ENCODE measurements at regions not wholly inside any gene's neighbourhood (a gene's known extent, or its start where the extent isn't known, plus 50 kb on each side); places are given as distances from the start of the nearest gene placed in this dataset.

DNA sequence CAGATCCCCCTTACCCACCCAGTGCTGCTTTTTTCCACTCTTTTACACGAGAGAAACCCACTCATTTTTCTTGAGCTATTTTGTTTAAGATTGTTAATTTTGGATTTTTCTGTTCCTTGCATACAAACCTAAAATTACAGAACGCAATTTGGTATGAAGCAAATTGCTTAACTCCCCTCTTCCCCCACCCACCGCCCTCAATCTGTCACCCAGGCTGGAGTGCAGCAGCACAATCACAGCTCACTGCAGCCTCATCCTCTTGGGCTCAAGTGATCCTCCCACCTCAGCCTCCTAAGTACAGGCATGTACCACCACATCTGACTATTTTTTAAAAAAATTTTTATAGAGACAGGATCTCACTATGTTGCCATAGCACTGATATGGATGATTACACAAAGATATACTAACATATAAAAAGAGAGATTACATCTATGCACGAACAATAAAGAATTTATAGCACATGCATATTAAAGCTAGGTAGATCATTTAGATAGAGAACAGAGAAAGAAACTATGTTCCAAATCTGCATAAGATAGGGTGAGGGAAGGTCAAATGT lies 203.6 kb downstream of the PIK3R1 start:
- no peak for ATAC-seq
- TF ChIP-seq TCF4 (CRISPR knock-in tag; IDR thresholded peaks at IDR 0.05; ENCODE audit: borderline replicate concordance) (no peak), TOX (CRISPR knock-in tag; IDR thresholded peaks at IDR 0.05; ENCODE audit: borderline replicate concordance) (no peak), ARNTL (CRISPR knock-in tag; IDR thresholded peaks at IDR 0.05; ENCODE audit: borderline replicate concordance, low read depth) (no peak), OSR1 (CRISPR knock-in tag; IDR thresholded peaks at IDR 0.05) (no peak), GLIS3 (CRISPR knock-in tag; IDR thresholded peaks at IDR 0.05) (no peak), ZFP3 (CRISPR knock-in tag; IDR thresholded peaks at IDR 0.05) (no peak), ZFP30 (CRISPR knock-in tag; IDR thresholded peaks at IDR 0.05) (no peak)
- TF ChIP-seq, protein P1, sequence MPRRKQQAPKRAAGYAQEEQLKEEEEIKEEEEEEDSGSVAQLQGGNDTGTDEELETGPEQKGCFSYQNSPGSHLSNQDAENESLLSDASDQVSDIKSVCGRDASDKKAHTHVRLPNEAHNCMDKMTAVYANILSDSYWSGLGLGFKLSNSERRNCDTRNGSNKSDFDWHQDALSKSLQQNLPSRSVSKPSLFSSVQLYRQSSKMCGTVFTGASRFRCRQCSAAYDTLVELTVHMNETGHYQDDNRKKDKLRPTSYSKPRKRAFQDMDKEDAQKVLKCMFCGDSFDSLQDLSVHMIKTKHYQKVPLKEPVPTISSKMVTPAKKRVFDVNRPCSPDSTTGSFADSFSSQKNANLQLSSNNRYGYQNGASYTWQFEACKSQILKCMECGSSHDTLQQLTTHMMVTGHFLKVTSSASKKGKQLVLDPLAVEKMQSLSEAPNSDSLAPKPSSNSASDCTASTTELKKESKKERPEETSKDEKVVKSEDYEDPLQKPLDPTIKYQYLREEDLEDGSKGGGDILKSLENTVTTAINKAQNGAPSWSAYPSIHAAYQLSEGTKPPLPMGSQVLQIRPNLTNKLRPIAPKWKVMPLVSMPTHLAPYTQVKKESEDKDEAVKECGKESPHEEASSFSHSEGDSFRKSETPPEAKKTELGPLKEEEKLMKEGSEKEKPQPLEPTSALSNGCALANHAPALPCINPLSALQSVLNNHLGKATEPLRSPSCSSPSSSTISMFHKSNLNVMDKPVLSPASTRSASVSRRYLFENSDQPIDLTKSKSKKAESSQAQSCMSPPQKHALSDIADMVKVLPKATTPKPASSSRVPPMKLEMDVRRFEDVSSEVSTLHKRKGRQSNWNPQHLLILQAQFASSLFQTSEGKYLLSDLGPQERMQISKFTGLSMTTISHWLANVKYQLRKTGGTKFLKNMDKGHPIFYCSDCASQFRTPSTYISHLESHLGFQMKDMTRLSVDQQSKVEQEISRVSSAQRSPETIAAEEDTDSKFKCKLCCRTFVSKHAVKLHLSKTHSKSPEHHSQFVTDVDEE (CRISPR knock-in tag; IDR thresholded peaks at IDR 0.05), result no peak
- TF ChIP-seq, protein P2, sequence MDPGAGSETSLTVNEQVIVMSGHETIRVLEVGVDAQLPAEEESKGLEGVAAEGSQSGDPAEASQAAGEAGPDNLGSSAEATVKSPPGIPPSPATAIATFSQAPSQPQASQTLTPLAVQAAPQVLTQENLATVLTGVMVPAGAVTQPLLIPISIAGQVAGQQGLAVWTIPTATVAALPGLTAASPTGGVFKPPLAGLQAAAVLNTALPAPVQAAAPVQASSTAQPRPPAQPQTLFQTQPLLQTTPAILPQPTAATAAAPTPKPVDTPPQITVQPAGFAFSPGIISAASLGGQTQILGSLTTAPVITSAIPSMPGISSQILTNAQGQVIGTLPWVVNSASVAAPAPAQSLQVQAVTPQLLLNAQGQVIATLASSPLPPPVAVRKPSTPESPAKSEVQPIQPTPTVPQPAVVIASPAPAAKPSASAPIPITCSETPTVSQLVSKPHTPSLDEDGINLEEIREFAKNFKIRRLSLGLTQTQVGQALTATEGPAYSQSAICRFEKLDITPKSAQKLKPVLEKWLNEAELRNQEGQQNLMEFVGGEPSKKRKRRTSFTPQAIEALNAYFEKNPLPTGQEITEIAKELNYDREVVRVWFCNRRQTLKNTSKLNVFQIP (CRISPR knock-in tag; IDR thresholded peaks at IDR 0.05; ENCODE audit: borderline replicate concordance, low read depth), result no peak

DNA sequence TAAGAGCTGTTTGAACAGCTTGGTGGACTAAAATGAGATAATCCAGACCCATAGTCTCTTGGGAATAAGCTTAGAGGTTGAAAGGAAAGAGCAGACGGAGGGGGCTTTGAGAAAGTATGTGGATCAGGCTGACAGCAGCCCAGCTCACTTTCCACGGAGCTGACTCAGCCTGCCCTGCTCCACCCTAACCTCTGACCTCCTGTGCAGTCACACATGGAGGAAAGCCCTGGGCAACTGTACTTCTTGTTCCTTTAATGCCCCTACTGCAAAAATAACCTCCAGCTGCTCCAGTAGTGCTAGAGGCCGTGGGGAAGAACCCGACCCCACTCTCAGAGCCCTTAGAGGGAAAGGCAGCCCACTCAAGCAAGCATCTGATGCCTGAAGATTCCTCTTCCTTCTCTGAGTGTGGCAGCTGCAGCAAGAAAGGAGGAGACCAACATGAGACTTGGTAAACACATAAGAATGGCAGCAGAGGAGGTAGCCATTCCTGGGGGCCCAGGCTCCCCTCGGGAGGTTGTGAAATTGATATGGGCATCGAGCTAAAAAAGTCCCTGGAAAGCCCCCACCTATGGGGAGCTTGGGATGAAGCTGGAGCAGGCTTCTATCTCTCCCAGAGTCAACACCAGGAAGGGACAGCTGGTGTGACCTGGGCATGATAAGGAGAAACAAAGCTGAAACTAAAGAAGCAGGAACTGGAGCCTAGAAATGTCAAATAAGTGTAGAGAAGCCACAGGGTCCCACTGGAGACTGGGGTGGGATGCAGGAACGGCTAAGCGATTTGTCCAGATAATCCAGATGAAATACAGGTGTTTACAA lies 204.3 kb downstream of the PIK3R1 start:
- TF ChIP-seq ISL1 (CRISPR knock-in tag; IDR thresholded peaks at IDR 0.05), result no peak
- no peak for TF ChIP-seq GLIS3 (CRISPR knock-in tag; IDR thresholded peaks at IDR 0.05)
- TF ChIP-seq CSDC2 (CRISPR knock-in tag; IDR thresholded peaks at IDR 0.05), result no peak
- no peak for TF ChIP-seq BACH2 (CRISPR knock-in tag; IDR thresholded peaks at IDR 0.05; ENCODE audit: borderline replicate concordance)
- no peak for TF ChIP-seq PPARA (CRISPR knock-in tag; IDR thresholded peaks at IDR 0.05; ENCODE audit: borderline replicate concordance)
- TF ChIP-seq ZNF70 (CRISPR knock-in tag; IDR thresholded peaks at IDR 0.05), result no peak
- TF ChIP-seq ZNF8 (CRISPR knock-in tag; IDR thresholded peaks at IDR 0.05), result no peak
- TF ChIP-seq ZNF565 (CRISPR knock-in tag; conservative IDR thresholded peaks at IDR 0.05; ENCODE audit: low read depth), result no peak
- no peak for TF ChIP-seq TOX (CRISPR knock-in tag; IDR thresholded peaks at IDR 0.05; ENCODE audit: borderline replicate concordance)
- TF ChIP-seq ZFP3 (CRISPR knock-in tag; IDR thresholded peaks at IDR 0.05), result no peak
- TF ChIP-seq ESRRG (CRISPR knock-in tag; IDR thresholded peaks at IDR 0.05), result no peak
- TF ChIP-seq RARB (CRISPR knock-in tag; IDR thresholded peaks at IDR 0.05), result no peak
- TF ChIP-seq TCF4 (CRISPR knock-in tag; IDR thresholded peaks at IDR 0.05; ENCODE audit: borderline replicate concordance), result no peak
- no peak for TF ChIP-seq ZFP30 (CRISPR knock-in tag; IDR thresholded peaks at IDR 0.05)
- no peak for TF ChIP-seq OSR1 (CRISPR knock-in tag; IDR thresholded peaks at IDR 0.05)
- TF ChIP-seq, protein P3, sequence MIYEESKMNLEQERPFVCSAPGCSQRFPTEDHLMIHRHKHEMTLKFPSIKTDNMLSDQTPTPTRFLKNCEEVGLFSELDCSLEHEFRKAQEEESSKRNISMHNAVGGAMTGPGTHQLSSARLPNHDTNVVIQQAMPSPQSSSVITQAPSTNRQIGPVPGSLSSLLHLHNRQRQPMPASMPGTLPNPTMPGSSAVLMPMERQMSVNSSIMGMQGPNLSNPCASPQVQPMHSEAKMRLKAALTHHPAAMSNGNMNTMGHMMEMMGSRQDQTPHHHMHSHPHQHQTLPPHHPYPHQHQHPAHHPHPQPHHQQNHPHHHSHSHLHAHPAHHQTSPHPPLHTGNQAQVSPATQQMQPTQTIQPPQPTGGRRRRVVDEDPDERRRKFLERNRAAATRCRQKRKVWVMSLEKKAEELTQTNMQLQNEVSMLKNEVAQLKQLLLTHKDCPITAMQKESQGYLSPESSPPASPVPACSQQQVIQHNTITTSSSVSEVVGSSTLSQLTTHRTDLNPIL (CRISPR knock-in tag; IDR thresholded peaks at IDR 0.05; ENCODE audit: low read depth), result no peak
- TF ChIP-seq, protein P4, sequence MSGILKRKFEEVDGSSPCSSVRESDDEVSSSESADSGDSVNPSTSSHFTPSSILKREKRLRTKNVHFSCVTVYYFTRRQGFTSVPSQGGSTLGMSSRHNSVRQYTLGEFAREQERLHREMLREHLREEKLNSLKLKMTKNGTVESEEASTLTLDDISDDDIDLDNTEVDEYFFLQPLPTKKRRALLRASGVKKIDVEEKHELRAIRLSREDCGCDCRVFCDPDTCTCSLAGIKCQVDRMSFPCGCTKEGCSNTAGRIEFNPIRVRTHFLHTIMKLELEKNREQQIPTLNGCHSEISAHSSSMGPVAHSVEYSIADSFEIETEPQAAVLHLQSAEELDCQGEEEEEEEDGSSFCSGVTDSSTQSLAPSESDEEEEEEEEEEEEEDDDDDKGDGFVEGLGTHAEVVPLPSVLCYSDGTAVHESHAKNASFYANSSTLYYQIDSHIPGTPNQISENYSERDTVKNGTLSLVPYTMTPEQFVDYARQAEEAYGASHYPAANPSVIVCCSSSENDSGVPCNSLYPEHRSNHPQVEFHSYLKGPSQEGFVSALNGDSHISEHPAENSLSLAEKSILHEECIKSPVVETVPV (CRISPR knock-in tag; IDR thresholded peaks at IDR 0.05), result no peak
- TF ChIP-seq SNAI2 (CRISPR knock-in tag; IDR thresholded peaks at IDR 0.05), result no peak
- TF ChIP-seq, protein P2 (CRISPR knock-in tag; IDR thresholded peaks at IDR 0.05; ENCODE audit: borderline replicate concordance, low read depth), result no peak
- ATAC-seq, result no peak

All from SK-N-SH treated with all-trans-retinoic acid at 6 μM for 48 hours (cell line).